ENCODE measurements at regions not wholly inside any gene's neighbourhood (a gene's known extent, or its start where the extent isn't known, plus 50 kb on each side); places are given as distances from the start of the nearest gene placed in this dataset.

GRCh38 chr12:102781117-102781516 lies 135.9 kb downstream of the PAH start:
- dilution Hi-C loops (cut with MboI; ENCODE audit: extremely low pct_ligation_motif_present, low sequenced_read_pairs) (no loop called here), intact Hi-C loops (cut with micrococcal nuclease) (no loop called here)
- no peaks in the 10 kb centered on the region for H4K20me1 ChIP-seq (replicated peaks; ENCODE audit: control insufficient read depth, extremely low read depth, insufficient read depth, low read length)
- H2AFZ ChIP-seq (ENCODE audit: low read depth, low read length), result no peak overlapping the region
- H3K27me3 ChIP-seq (ENCODE audit: control insufficient read depth in 2 of 2, insufficient read depth in 2 of 2, low read length in 2 of 2), result no peaks in the 10 kb centered on the region
- H3K36me3 ChIP-seq (ENCODE audit: control insufficient read depth in 2 of 2, extremely low read depth in 1 of 2, insufficient read depth in 2 of 2, low read length in 2 of 2), result no peaks in the 10 kb centered on the region
- no peak overlapping the region for H3K27ac ChIP-seq (ENCODE audit: insufficient read depth, low read depth, low read length)
- ChIA-PET POLR2A (no interaction called here), CTCF (no interaction called here)
- no peak overlapping the region for H3K4me2 ChIP-seq (ENCODE audit: insufficient read depth, low read length)
- no peak for TF ChIP-seq POLR2A (IDR thresholded peaks at IDR 0.05; ENCODE audit: low read depth, low read length)
- no peak for TF ChIP-seq EZH2 (IDR thresholded peaks at IDR 0.05; ENCODE audit: borderline replicate concordance, low read depth, low read length, severe bottlenecking)
- TF ChIP-seq GATA2 (IDR thresholded peaks at IDR 0.05; ENCODE audit: insufficient read depth, insufficient read length, low read depth, low read length), result no peak
- TF ChIP-seq POLR2AphosphoS5 (IDR thresholded peaks at IDR 0.05; ENCODE audit: insufficient read depth, low read depth, low read length), result no peak
- TF ChIP-seq FOS (IDR thresholded peaks at IDR 0.05; ENCODE audit: borderline replicate concordance, insufficient read depth, low read length), result no peak
- no peak for TF ChIP-seq JUN (IDR thresholded peaks at IDR 0.05; ENCODE audit: borderline replicate concordance, insufficient read depth, insufficient read length, low read depth)
- TF ChIP-seq MYC (IDR thresholded peaks at IDR 0.05; ENCODE audit: low read depth, low read length), result no peak
- TF ChIP-seq MAX (IDR thresholded peaks at IDR 0.05; ENCODE audit: insufficient read depth, insufficient read length), result no peak
- TF ChIP-seq CTCF (IDR thresholded peaks at IDR 0.05; ENCODE audit: extremely low read depth in 1 of 2, insufficient read depth in 1 of 2, low read depth in 1 of 2, low read length in 2 of 2), result no peak
- no peak overlapping the region for H3K4me3 ChIP-seq (replicated peaks in 1 of 3; ENCODE audit: insufficient read depth in 1 of 3, low read depth in 1 of 3, low read length in 3 of 3)
- no peaks in the 10 kb centered on the region for H3K9me1 ChIP-seq (replicated peaks; ENCODE audit: control insufficient read depth, extremely low read depth, insufficient read depth, low read length)
- DNase-seq (ENCODE audit: low read depth, low spot score) (no peak), FAIRE-seq (no peak)
- no peak overlapping the region for H3K9ac ChIP-seq (replicated peaks; ENCODE audit: extremely low read depth, insufficient read depth, low read length)
- no TSS peak for BruUV-seq (replicated peaks)
- peaks cover 4% of the 10 kb centered on the region for H3K9me3 ChIP-seq (replicated peaks; ENCODE audit: control insufficient read depth, insufficient read depth, low read length)
- H3K79me2 ChIP-seq (ENCODE audit: control insufficient read depth, insufficient read depth, low read length), result no peaks in the 10 kb centered on the region
- H3K4me1 ChIP-seq (ENCODE audit: control insufficient read depth, extremely low read depth, insufficient read depth, low read length), result no peaks in the 10 kb centered on the region

Data from endothelial cell of umbilical vein (primary cell).